LNCaP clone FGC (cell line): ENCODE measurements at regions not wholly inside any gene's neighbourhood (a gene's known extent, or its start where the extent isn't known, plus 50 kb on each side); places are given as distances from the start of the nearest gene placed in this dataset.
"Not testable (repeated sequence)": the region's sequence is repeated elsewhere in the genome, so short reads cannot be mapped to it uniquely, and the experiment has no call there.

Experiments
- DNase-seq: peaks from one replicate; pipeline ENCODE4 v3.0.0-alpha.2; 2011; ENCODE audit warnings: low read depth
- H3K4me3 ChIP-seq: 2 replicates; pipeline ENCODE4 v1.5.1; 2011; ENCODE audit warnings: mild to moderate bottlenecking, low read depth, low read length, control low read depth
- TF ChIP-seq, protein P1 (sequence below): IDR thresholded peaks from 2 replicates; pipeline ENCODE4 v1.5.1; 2012; ENCODE audit warnings: mild to moderate bottlenecking; ENCODE audit not compliant: control insufficient read depth, insufficient read depth; ENCODE audit errors: extremely low read depth

- no peak for DNase-seq
- no peak overlapping the region for H3K4me3 ChIP-seq
- TF ChIP-seq, protein P1, sequence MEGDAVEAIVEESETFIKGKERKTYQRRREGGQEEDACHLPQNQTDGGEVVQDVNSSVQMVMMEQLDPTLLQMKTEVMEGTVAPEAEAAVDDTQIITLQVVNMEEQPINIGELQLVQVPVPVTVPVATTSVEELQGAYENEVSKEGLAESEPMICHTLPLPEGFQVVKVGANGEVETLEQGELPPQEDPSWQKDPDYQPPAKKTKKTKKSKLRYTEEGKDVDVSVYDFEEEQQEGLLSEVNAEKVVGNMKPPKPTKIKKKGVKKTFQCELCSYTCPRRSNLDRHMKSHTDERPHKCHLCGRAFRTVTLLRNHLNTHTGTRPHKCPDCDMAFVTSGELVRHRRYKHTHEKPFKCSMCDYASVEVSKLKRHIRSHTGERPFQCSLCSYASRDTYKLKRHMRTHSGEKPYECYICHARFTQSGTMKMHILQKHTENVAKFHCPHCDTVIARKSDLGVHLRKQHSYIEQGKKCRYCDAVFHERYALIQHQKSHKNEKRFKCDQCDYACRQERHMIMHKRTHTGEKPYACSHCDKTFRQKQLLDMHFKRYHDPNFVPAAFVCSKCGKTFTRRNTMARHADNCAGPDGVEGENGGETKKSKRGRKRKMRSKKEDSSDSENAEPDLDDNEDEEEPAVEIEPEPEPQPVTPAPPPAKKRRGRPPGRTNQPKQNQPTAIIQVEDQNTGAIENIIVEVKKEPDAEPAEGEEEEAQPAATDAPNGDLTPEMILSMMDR = no peak
Measured at GRCh38 chr9:31174681-31175080, 1209.8 kb upstream of the ACO1 start.

DNA sequence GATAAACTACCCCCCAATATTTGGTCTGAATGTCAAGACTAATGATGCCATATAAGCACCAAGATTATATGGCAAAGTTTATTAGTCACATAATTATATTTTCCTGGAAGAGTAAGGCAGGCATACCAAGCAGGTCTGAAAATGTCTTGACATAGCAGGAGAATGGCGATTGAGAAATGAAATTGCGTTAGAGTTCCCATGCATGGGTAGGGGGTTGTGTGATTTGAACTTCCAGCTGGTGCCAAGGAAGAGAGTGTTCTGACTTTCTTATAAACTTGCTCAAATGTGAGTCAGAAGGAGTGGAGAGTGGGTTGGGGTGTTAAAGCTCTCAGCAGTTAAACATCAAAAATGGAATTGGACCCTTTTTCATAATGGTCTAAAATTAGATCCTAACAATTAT lies 1200.6 kb upstream of the ACO1 start:
- no peak for DNase-seq
- TF ChIP-seq, protein P1 = no peak
- no peak overlapping the region for H3K4me3 ChIP-seq

- no peak for DNase-seq
- H3K4me3 ChIP-seq = no peak overlapping the region
- TF ChIP-seq, protein P1 = no peak
Measured at GRCh38 chr9:31185831-31186230, 1198.6 kb upstream of the ACO1 start.

DNA sequence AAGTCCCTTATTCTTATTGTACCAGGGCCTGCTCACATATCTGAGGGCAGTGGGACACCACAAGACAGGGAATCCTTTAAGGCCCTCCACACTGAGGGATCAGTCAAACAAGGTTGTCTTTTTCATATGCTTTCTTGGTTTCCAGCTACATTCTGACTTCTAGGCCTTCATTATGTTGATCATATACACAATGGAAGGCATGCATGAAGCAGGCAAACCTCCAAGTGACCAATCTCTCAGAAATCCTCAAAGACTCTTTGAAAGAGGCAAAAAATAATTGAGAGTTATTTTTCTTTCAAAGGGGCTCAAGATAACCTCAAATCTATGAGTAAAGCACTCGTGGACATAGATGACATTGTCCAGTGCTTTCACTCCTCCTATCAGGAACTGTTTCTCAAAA lies 1195.9 kb upstream of the ACO1 start:
- no peak for DNase-seq
- H3K4me3 ChIP-seq = no peak overlapping the region
- TF ChIP-seq, protein P1 = no peak

GRCh38 chr9:31210978-31211570 lies 1173.4 kb upstream of the ACO1 start:
- TF ChIP-seq, protein P1 = no peak
- no peak overlapping the region for H3K4me3 ChIP-seq
- no peak for DNase-seq

- not testable (repeated sequence) for DNase-seq, H3K4me3 ChIP-seq
Measured at GRCh38 chr9:31229976-31230375, 1154.5 kb upstream of the ACO1 start.

- no peak for DNase-seq
- H3K4me3 ChIP-seq = no peak overlapping the region
- TF ChIP-seq, protein P1 = no peak
Measured at GRCh38 chr9:31232485-31232884, 1152.0 kb upstream of the ACO1 start.

GRCh38 chr9:31236344-31236743 lies 1148.1 kb upstream of the ACO1 start:
- DNase-seq = no peak
- TF ChIP-seq, protein P1 = no peak
- no peak overlapping the region for H3K4me3 ChIP-seq
